ENCODE measurements at regions not wholly inside any gene's neighbourhood (a gene's known extent, or its start where the extent isn't known, plus 50 kb on each side); places are given as distances from the start of the nearest gene placed in this dataset.

DNA sequence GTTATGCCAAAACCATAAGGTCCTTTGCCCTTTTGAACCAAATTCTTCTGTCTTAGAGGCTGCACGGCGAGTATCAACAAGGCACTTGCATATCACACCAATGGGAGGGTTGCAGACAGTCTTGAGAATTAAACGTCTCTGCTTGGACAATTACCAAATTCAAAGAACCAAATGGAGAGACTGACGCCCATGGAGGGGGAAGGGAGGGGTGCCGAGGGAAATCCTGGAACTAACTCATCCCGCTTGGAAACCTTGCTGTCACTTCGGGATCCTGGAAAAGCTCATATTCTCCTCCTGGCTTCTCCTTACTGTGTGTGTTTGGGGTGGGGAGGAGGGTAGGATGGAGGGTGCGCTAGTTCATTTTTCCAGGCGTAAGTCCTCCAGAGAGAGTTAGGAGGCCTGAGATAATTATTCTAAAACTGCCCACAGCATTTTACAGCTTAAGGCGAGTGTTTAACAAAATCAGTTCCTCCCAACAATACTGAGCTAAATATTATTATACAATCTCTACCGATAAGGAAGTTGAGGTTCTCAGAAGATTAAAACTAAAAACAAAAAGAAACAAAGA is 425.1 kb downstream of the TSHZ3 start:
- no peaks in the 10 kb centered on the region for H4K20me1 ChIP-seq (ENCODE audit: control insufficient read depth, extremely low read depth, insufficient read depth, low read length)
- no peak for TF ChIP-seq EZH2 (IDR thresholded peaks at IDR 0.05; ENCODE audit: low read length, missing control alignments)
- TF ChIP-seq, protein P1, sequence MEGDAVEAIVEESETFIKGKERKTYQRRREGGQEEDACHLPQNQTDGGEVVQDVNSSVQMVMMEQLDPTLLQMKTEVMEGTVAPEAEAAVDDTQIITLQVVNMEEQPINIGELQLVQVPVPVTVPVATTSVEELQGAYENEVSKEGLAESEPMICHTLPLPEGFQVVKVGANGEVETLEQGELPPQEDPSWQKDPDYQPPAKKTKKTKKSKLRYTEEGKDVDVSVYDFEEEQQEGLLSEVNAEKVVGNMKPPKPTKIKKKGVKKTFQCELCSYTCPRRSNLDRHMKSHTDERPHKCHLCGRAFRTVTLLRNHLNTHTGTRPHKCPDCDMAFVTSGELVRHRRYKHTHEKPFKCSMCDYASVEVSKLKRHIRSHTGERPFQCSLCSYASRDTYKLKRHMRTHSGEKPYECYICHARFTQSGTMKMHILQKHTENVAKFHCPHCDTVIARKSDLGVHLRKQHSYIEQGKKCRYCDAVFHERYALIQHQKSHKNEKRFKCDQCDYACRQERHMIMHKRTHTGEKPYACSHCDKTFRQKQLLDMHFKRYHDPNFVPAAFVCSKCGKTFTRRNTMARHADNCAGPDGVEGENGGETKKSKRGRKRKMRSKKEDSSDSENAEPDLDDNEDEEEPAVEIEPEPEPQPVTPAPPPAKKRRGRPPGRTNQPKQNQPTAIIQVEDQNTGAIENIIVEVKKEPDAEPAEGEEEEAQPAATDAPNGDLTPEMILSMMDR (conservative IDR thresholded peaks at IDR 0.05 in 1 of 2, IDR thresholded peaks at IDR 0.05 in 1 of 2; ENCODE audit: low read depth in 1 of 2, low read length in 2 of 2), result no peak
- H3K4me3 ChIP-seq (replicated peaks in 1 of 4; ENCODE audit: control extremely low read depth in 1 of 4, insufficient read depth in 1 of 4, low read depth in 3 of 4, low read length in 4 of 4), result no peak overlapping the region
- H2AFZ ChIP-seq (ENCODE audit: low read length), result no peak overlapping the region
- H3K27ac ChIP-seq (ENCODE audit: insufficient read depth, low read length), result no peak overlapping the region
- H3K36me3 ChIP-seq (ENCODE audit: control insufficient read depth, insufficient read depth, low read length), result no peaks in the 10 kb centered on the region
- no peaks in the 10 kb centered on the region for H3K4me1 ChIP-seq (ENCODE audit: control insufficient read depth, extremely low read depth, insufficient read depth, low read length)
- H3K9ac ChIP-seq (ENCODE audit: insufficient read depth, low read length), result no peak overlapping the region
- no peak overlapping the region for H3K4me2 ChIP-seq (ENCODE audit: extremely low read depth, insufficient read depth, low read length)
- DNase-seq (ENCODE audit: low read depth in 2 of 2), result no peak
- H3K27me3 ChIP-seq (ENCODE audit: control insufficient read depth, insufficient read depth, low read length), result no peaks in the 10 kb centered on the region
- H3K79me2 ChIP-seq (ENCODE audit: control insufficient read depth, insufficient read depth, low read length), result no peaks in the 10 kb centered on the region
- H3K9me3 ChIP-seq (ENCODE audit: control insufficient read depth, insufficient read depth, low read depth, low read length), result no peaks in the 10 kb centered on the region

DNA sequence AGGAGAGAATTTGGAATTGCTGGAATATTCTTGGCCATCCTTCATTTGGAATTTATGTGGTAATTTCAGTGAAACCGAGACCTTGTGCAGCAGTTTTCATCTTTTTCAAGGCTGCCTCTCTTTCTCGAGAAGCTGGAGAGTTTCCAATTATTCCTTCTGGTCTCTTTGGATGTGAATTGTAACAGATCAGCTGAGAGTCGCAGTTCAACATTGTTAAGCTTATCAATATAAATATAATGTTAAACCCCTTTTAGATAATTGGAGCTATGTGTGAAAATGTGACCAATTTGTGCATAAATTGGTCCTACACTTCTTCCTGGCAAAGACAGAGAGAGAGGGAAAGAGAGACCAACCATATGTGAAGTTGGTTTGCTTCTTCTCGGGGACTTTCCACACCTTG is 425.6 kb downstream of the TSHZ3 start:
- H3K9ac ChIP-seq (ENCODE audit: insufficient read depth, low read length), result no peak overlapping the region
- no peaks in the 10 kb centered on the region for H3K36me3 ChIP-seq (ENCODE audit: control insufficient read depth, insufficient read depth, low read length)
- H3K4me1 ChIP-seq (ENCODE audit: control insufficient read depth, extremely low read depth, insufficient read depth, low read length), result no peaks in the 10 kb centered on the region
- no peaks in the 10 kb centered on the region for H4K20me1 ChIP-seq (ENCODE audit: control insufficient read depth, extremely low read depth, insufficient read depth, low read length)
- no peak overlapping the region for H3K4me3 ChIP-seq (replicated peaks in 1 of 4; ENCODE audit: control extremely low read depth in 1 of 4, insufficient read depth in 1 of 4, low read depth in 3 of 4, low read length in 4 of 4)
- TF ChIP-seq, protein P1 (conservative IDR thresholded peaks at IDR 0.05 in 1 of 2, IDR thresholded peaks at IDR 0.05 in 1 of 2; ENCODE audit: low read depth in 1 of 2, low read length in 2 of 2), result no peak
- no peak for TF ChIP-seq EZH2 (IDR thresholded peaks at IDR 0.05; ENCODE audit: low read length, missing control alignments)
- H3K9me3 ChIP-seq (ENCODE audit: control insufficient read depth, insufficient read depth, low read depth, low read length), result no peaks in the 10 kb centered on the region
- no peaks in the 10 kb centered on the region for H3K27me3 ChIP-seq (ENCODE audit: control insufficient read depth, insufficient read depth, low read length)
- no peaks in the 10 kb centered on the region for H3K79me2 ChIP-seq (ENCODE audit: control insufficient read depth, insufficient read depth, low read length)
- no peak overlapping the region for H3K27ac ChIP-seq (ENCODE audit: insufficient read depth, low read length)
- no peak overlapping the region for H3K4me2 ChIP-seq (ENCODE audit: extremely low read depth, insufficient read depth, low read length)
- DNase-seq (ENCODE audit: low read depth in 2 of 2), result no peak
- no peak overlapping the region for H2AFZ ChIP-seq (ENCODE audit: low read length)

DNA sequence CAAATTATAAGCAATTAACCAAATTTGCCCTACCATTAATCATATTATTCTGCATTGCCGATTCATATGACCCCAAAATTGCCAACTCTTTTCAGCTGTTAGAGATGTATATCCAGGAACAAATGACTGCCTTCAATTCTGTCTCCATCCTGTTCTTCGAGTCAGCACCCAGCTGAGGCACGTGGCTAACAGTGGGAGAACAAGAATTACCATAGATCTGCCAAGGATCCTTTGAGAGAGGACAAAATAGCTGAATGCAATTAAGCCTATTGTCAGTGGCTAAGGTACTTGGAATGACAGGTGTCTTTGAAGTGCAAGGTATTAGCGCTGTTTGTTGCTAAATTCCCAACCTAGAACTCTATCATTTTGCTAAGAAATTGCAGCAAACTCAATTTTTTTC is 426.1 kb downstream of the TSHZ3 start:
- no peak for DNase-seq (ENCODE audit: low read depth in 2 of 2)
- no peaks in the 10 kb centered on the region for H3K36me3 ChIP-seq (ENCODE audit: control insufficient read depth, insufficient read depth, low read length)
- H2AFZ ChIP-seq (ENCODE audit: low read length), result no peak overlapping the region
- no peak overlapping the region for H3K4me2 ChIP-seq (ENCODE audit: extremely low read depth, insufficient read depth, low read length)
- H3K27ac ChIP-seq (ENCODE audit: insufficient read depth, low read length), result no peak overlapping the region
- H4K20me1 ChIP-seq (ENCODE audit: control insufficient read depth, extremely low read depth, insufficient read depth, low read length), result no peaks in the 10 kb centered on the region
- TF ChIP-seq EZH2 (IDR thresholded peaks at IDR 0.05; ENCODE audit: low read length, missing control alignments), result no peak
- no peaks in the 10 kb centered on the region for H3K4me1 ChIP-seq (ENCODE audit: control insufficient read depth, extremely low read depth, insufficient read depth, low read length)
- H3K4me3 ChIP-seq (replicated peaks in 1 of 4; ENCODE audit: control extremely low read depth in 1 of 4, insufficient read depth in 1 of 4, low read depth in 3 of 4, low read length in 4 of 4), result no peak overlapping the region
- H3K79me2 ChIP-seq (ENCODE audit: control insufficient read depth, insufficient read depth, low read length), result no peaks in the 10 kb centered on the region
- no peaks in the 10 kb centered on the region for H3K9me3 ChIP-seq (ENCODE audit: control insufficient read depth, insufficient read depth, low read depth, low read length)
- H3K9ac ChIP-seq (ENCODE audit: insufficient read depth, low read length), result no peak overlapping the region
- H3K27me3 ChIP-seq (ENCODE audit: control insufficient read depth, insufficient read depth, low read length), result no peaks in the 10 kb centered on the region

All from fibroblast of lung (primary cell).